K562 (cell line): ENCODE measurements at regions not wholly inside any gene's neighbourhood (a gene's known extent, or its start where the extent isn't known, plus 50 kb on each side); places are given as distances from the start of the nearest gene placed in this dataset.

ENCODE experiments used
- ATAC-seq: fragments of 200-7000 bp; cut with Tn5 transposase; 3 replicates; pipeline ENCODE4 v1.9.1; 2020; ENCODE audit warnings: moderate library complexity
- BruUV-seq: library from RNA; stranded (reverse); fragments of 400-500 nt; replicated peaks from 2 replicates; lab custom pipeline; 2021; lab: Mats Ljungman, UMichigan
- CTCF ChIA-PET: fragments of 300-600 bp; formaldehyde crosslinking; extraction: SDS; loops from one replicate; lab custom pipeline; 2021; ENCODE audit warnings: low intra/inter-chr PET ratio; lab: Yijun Ruan, JAX
- POLR2A ChIA-PET: fragments of 300-600, 350-650 bp; sonication (Branson Sonifier 250); formaldehyde crosslinking; extraction: SDS; loops from one replicate; lab custom pipeline; 2021; ENCODE audit warnings: antibody characterized with exemption, inconsistent platforms; lab: Yijun Ruan, JAX
- DNase-seq, 4 experiments: peaks; one replicate each; pipeline versions ENCODE4 v3.0.0 to v3.0.0-alpha.2; 2011 to 2018; ENCODE audit warnings: low spot score in 3 of 4, mixed read lengths in 3 of 4; ENCODE audit errors: extremely low read depth in 1 of 4
- FAIRE-seq: peaks from 2 replicates; lab custom pipeline; 2011; peaks lifted over from hg19 to GRCh38; lab: Jason Lieb, UNC
- H2AFZ ChIP-seq: 2 replicates; pipeline ENCODE4 v1.6.0; 2011; ENCODE audit warnings: low read depth, low read length, control low read depth, inconsistent platforms
- H3K27ac ChIP-seq: fragments of 200-600 bp; 3 replicates; pipeline ENCODE4 v1.8.0; 2011; ENCODE audit warnings: low read depth, mild to moderate bottlenecking, control low read depth, inconsistent platforms, low read length, moderate library complexity, mixed read lengths; ENCODE audit errors: extremely low read depth
- H3K27me3 ChIP-seq, 2 experiments: fragments of 300-600 bp in 1 of 2; 2 replicates in 1 of 2; 3 replicates in 1 of 2; pipeline versions ENCODE4 v1.6.0 to v1.8.0; 2011; ENCODE audit warnings: inconsistent platforms in 2 of 2, low read length in 2 of 2, mild to moderate bottlenecking in 1 of 2, mixed read lengths in 1 of 2, moderate library complexity in 1 of 2; ENCODE audit not compliant: control insufficient read depth in 2 of 2, insufficient read depth in 2 of 2
- H3K36me3 ChIP-seq: fragments of 300-600 bp; 3 replicates; pipeline ENCODE4 v1.8.0; 2011; ENCODE audit warnings: mild to moderate bottlenecking, low read length, inconsistent platforms; ENCODE audit not compliant: control insufficient read depth, insufficient read depth
- H3K4me1 ChIP-seq, 2 experiments: fragments of 200-600 bp in 1 of 2; replicated peaks in 1 of 2; 2 replicates in 1 of 2; 3 replicates in 1 of 2; pipeline versions ENCODE4 v1.5.1 to v1.8.0; 2011; ENCODE audit warnings: inconsistent platforms in 2 of 2, low read length in 2 of 2, mild to moderate bottlenecking in 1 of 2, mixed read lengths in 1 of 2, moderate library complexity in 1 of 2; ENCODE audit not compliant: control insufficient read depth in 2 of 2, insufficient read depth in 2 of 2
- H3K4me2 ChIP-seq: 2 replicates; pipeline ENCODE4 v1.6.1; 2011; ENCODE audit warnings: low read length, control low read depth, inconsistent platforms, mixed read lengths; ENCODE audit not compliant: insufficient read depth
- H3K4me3 ChIP-seq: fragments of 200-600 bp; sonication (generic), shearing (Covaris generic); 2 replicates; pipeline ENCODE4 v1.5.1; 2016; ENCODE audit warnings: control low read depth, inconsistent platforms
- H3K79me2 ChIP-seq: fragments of 200-600 bp; 3 replicates; pipeline ENCODE4 v1.8.0; 2011; ENCODE audit warnings: low read length, inconsistent platforms; ENCODE audit not compliant: control insufficient read depth, insufficient read depth
- H3K9ac ChIP-seq, 2 experiments: 2 replicates each; pipeline versions ENCODE4 v1.6.0 to v1.6.1; 2011; ENCODE audit warnings: low read depth in 2 of 2, low read length in 2 of 2, control low read depth in 1 of 2, inconsistent platforms in 1 of 2, mild to moderate bottlenecking in 1 of 2, mixed read lengths in 1 of 2; ENCODE audit not compliant: insufficient read depth in 1 of 2
- H3K9me1 ChIP-seq: one replicate; pipeline ENCODE4 v1.6.0; 2011; ENCODE audit warnings: inconsistent platforms, mild to moderate bottlenecking, low read length, moderate library complexity; ENCODE audit not compliant: control insufficient read depth, insufficient read depth
- H3K9me3 ChIP-seq: replicated peaks from 2 replicates; pipeline ENCODE4 v1.5.1; 2011; ENCODE audit warnings: low read depth, low read length, inconsistent platforms; ENCODE audit not compliant: control insufficient read depth, insufficient read depth
- H4K20me1 ChIP-seq: replicated peaks from 2 replicates; pipeline ENCODE4 v1.6.1; 2011; ENCODE audit warnings: low read length, inconsistent platforms, mixed read lengths; ENCODE audit not compliant: control insufficient read depth, insufficient read depth
- BRD9 ChIP-seq: fragments of 450-650 bp; IDR thresholded peaks from 2 replicates; pipeline ENCODE4 v1.6.1; 2018; ENCODE audit warnings: low read depth; ENCODE audit not compliant: partially characterized antibody
- ESRRA ChIP-seq: fragments of 450-650 bp; IDR thresholded peaks from 2 replicates; pipeline ENCODE4 v1.6.1; 2014; ENCODE audit warnings: low read depth, mild to moderate bottlenecking, moderate library complexity, borderline replicate concordance
- HNRNPK ChIP-seq: fragments of 200-400 bp; formaldehyde crosslinking; IDR thresholded peaks from one replicate; pipeline ENCODE4 v1.6.1; 2018; ENCODE audit warnings: mild to moderate bottlenecking, low read depth, low read length; ENCODE audit not compliant: poor library complexity, severe bottlenecking
- ILK ChIP-seq: fragments of 450-650 bp; IDR thresholded peaks from 2 replicates; pipeline ENCODE4 v1.6.1; 2016; ENCODE audit warnings: missing genetic modification characterization, low read depth, mild to moderate bottlenecking, missing compliant biosample characterization, moderate library complexity, borderline replicate concordance
- NELFE ChIP-seq: IDR thresholded peaks from 2 replicates; pipeline ENCODE4 v1.6.1; 2011; ENCODE audit warnings: mild to moderate bottlenecking; ENCODE audit not compliant: insufficient read depth, insufficient read length
- POU5F1 ChIP-seq: fragments of 150-350 bp; IDR thresholded peaks from 2 replicates; pipeline ENCODE4 v1.6.1; 2014; ENCODE audit warnings: borderline replicate concordance, low read length, low read depth, mild to moderate bottlenecking; ENCODE audit not compliant: partially characterized antibody
- RB1 ChIP-seq: fragments of 450-650 bp; IDR thresholded peaks from 2 replicates; pipeline ENCODE4 v1.6.1; 2017; ENCODE audit warnings: low read depth, mild to moderate bottlenecking
- RFX5 ChIP-seq: IDR thresholded peaks from 2 replicates; pipeline ENCODE4 v1.6.1; 2011; ENCODE audit warnings: low read depth, mild to moderate bottlenecking, improper control_type of control experiment, low read length
- SFPQ ChIP-seq: fragments of 200-400 bp; formaldehyde crosslinking; IDR thresholded peaks from 2 replicates; pipeline ENCODE4 v1.6.1; 2017; ENCODE audit warnings: mild to moderate bottlenecking, low read depth, low read length, moderate library complexity
- SRSF1 ChIP-seq: fragments of 200-400 bp; formaldehyde crosslinking; IDR thresholded peaks from 2 replicates; pipeline ENCODE4 v1.6.1; 2017; ENCODE audit warnings: mild to moderate bottlenecking, low read depth, low read length, moderate library complexity
- TAF15 ChIP-seq: fragments of 200-400 bp; formaldehyde crosslinking; IDR thresholded peaks from 2 replicates; pipeline ENCODE4 v1.6.1; 2017; ENCODE audit warnings: mild to moderate bottlenecking, low read depth, low read length, moderate library complexity
- ZC3H11A ChIP-seq: IDR thresholded peaks from 2 replicates; pipeline ENCODE4 v1.6.1; 2012; ENCODE audit warnings: low read depth, low read length, improper control_type of control experiment
- ZNF280A ChIP-seq: fragments of 450-650 bp; IDR thresholded peaks from 2 replicates; pipeline ENCODE4 v1.6.1; 2018; ENCODE audit warnings: mild to moderate bottlenecking, low read depth; ENCODE audit not compliant: partially characterized antibody
- ZNF592 ChIP-seq: fragments of 450-650 bp; IDR thresholded peaks from 2 replicates; pipeline ENCODE4 v1.6.1; 2017; ENCODE audit warnings: antibody characterized with exemption, mild to moderate bottlenecking
- ZZZ3 ChIP-seq: fragments of 450-650 bp; IDR thresholded peaks from 2 replicates; pipeline ENCODE4 v1.6.1; 2016; ENCODE audit warnings: antibody characterized with exemption, mild to moderate bottlenecking, moderate library complexity
- WGBS: fragments of 100-300 bp; shearing (Covaris generic); methylation state at CpG from one replicate; pipeline ENCODE4 v1.1.6; 2016; ENCODE audit warnings: low coverage, mixed read lengths; ENCODE audit not compliant: insufficient coverage; ENCODE audit errors: missing lambda C conversion rate; 5-methylcytosine and 5-hydroxymethylcytosine counted together
- in situ Hi-C: fragments of 300-500 bp; cut with MboI; formaldehyde crosslinking; loops from 4 replicates; pipeline ENCODE4 v1.15.0; 2018; ENCODE audit warnings: inconsistent platforms, mixed read lengths
- intact Hi-C: fragments of 100-400 bp; cut with micrococcal nuclease; formaldehyde crosslinking; loops from 2 replicates; pipeline ENCODE4 v1.14.2; 2022

- no peaks in the 10 kb centered on the region for H3K9me3 ChIP-seq
- in situ Hi-C loops (no loop called here), intact Hi-C loops (no loop called here)
- no peaks in the 10 kb centered on the region for H3K4me1 ChIP-seq
- H3K4me2 ChIP-seq = no peak overlapping the region
- no peaks in the 10 kb centered on the region for H3K79me2 ChIP-seq
- H2AFZ ChIP-seq = no peak overlapping the region
- no peak for DNase-seq
- H3K27ac ChIP-seq = no peak overlapping the region
- WGBS = 0% methylated on average over 3 of the region's 3 CpGs
- H3K36me3 ChIP-seq = no peaks in the 10 kb centered on the region
- no TSS peak for BruUV-seq
- no peak for ATAC-seq
- ChIA-PET CTCF (no interaction called here), POLR2A (no interaction called here)
- H3K9me1 ChIP-seq = no peaks in the 10 kb centered on the region
- H3K9ac ChIP-seq = no peak overlapping the region
- no peak overlapping the region for H3K4me3 ChIP-seq
- no peaks in the 10 kb centered on the region for H4K20me1 ChIP-seq
- TF ChIP-seq RB1 = no peak
- no peak for TF ChIP-seq ZNF280A
- TF ChIP-seq BRD9 = no peak
- no peak for TF ChIP-seq ZC3H11A
- no peak for TF ChIP-seq ZZZ3
- no peak for TF ChIP-seq NELFE
- no peak for TF ChIP-seq ESRRA
- TF ChIP-seq ZNF592 = no peak
- no peak for TF ChIP-seq ILK
- TF ChIP-seq POU5F1 = no peak
- TF ChIP-seq HNRNPK = no peak
- no peak for TF ChIP-seq TAF15
- no peak for TF ChIP-seq SRSF1
- TF ChIP-seq SFPQ = no peak
- TF ChIP-seq RFX5 = no peak
- no peak for FAIRE-seq
- peaks cover 0 to 8% of the 10 kb centered on the region in 2 experiments; a peak in 3 of 5 replicates for H3K27me3 ChIP-seq
Observed at GRCh38 chr6:150470131-150470530, 101.3 kb downstream of the IYD start.
